GM06990 (cell line): ENCODE measurements at regions not wholly inside any gene's neighbourhood (a gene's known extent, or its start where the extent isn't known, plus 50 kb on each side); places are given as distances from the start of the nearest gene placed in this dataset.

Experiments used
- DNase-seq: peaks from one replicate; pipeline ENCODE4 v3.0.0-alpha.2; 2011; ENCODE audit not compliant: insufficient read length; ENCODE audit errors: extremely low read depth
- H3K27me3 ChIP-seq: replicated peaks from 2 replicates; pipeline ENCODE4 v1.6.0; 2011; ENCODE audit warnings: low read length; ENCODE audit not compliant: control insufficient read depth, insufficient read depth
- H3K36me3 ChIP-seq: 2 replicates; pipeline ENCODE4 v1.5.1; 2011; ENCODE audit warnings: low read length; ENCODE audit not compliant: control insufficient read depth, insufficient read depth
- H3K4me3 ChIP-seq: replicated peaks from 2 replicates; pipeline ENCODE4 v1.5.1; 2011; ENCODE audit warnings: low read depth, mild to moderate bottlenecking, control low read depth, low read length
- TF ChIP-seq, protein P1 (sequence below): IDR thresholded peaks from 2 replicates; pipeline ENCODE4 v1.5.1; 2011; ENCODE audit warnings: low read length, control low read depth, mild to moderate bottlenecking, inconsistent platforms; ENCODE audit not compliant: insufficient read depth, poor library complexity, severe bottlenecking

DNA sequence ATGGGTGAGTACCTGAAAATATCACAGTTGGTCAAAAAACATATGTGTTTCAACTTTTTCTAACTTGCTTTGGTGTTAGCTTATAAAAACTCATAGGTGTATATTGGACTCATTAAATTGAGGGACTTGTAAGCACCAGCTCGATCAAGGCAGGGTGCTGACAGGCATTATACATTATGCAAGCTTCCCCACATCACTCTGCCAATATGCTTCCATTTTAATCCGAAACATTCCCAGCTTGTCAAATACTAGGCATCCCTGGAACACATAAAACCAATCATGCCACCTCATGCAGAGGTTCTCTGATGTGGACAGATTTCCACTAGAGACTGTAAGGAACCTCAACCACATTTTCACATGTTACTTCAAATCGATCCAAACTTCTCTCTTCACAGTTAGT is 187.3 kb upstream of the NT5E start:
- H3K4me3 ChIP-seq = no peak overlapping the region
- TF ChIP-seq, protein P1, sequence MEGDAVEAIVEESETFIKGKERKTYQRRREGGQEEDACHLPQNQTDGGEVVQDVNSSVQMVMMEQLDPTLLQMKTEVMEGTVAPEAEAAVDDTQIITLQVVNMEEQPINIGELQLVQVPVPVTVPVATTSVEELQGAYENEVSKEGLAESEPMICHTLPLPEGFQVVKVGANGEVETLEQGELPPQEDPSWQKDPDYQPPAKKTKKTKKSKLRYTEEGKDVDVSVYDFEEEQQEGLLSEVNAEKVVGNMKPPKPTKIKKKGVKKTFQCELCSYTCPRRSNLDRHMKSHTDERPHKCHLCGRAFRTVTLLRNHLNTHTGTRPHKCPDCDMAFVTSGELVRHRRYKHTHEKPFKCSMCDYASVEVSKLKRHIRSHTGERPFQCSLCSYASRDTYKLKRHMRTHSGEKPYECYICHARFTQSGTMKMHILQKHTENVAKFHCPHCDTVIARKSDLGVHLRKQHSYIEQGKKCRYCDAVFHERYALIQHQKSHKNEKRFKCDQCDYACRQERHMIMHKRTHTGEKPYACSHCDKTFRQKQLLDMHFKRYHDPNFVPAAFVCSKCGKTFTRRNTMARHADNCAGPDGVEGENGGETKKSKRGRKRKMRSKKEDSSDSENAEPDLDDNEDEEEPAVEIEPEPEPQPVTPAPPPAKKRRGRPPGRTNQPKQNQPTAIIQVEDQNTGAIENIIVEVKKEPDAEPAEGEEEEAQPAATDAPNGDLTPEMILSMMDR = no peak
- H3K36me3 ChIP-seq = no peaks in the 10 kb centered on the region
- H3K27me3 ChIP-seq = no peaks in the 10 kb centered on the region
- no peak for DNase-seq

DNA sequence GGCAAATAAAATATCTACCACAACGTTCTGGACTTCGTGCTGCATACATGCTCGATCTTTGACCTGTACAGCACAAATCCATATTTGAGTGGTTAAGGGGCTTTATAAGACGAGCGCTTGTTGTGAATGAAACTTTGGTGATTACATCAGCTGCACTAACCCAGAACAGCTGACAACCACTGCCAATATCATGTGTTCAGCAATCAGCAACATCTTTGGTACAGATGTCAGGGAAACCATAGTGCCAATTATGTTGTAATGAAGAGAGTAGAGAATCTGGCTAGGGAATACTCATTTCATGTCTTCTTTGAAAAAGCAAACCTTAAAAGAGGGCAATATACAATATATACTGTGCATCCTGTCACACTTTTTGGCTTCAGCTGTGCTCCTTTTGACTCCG is 188.6 kb upstream of the NT5E start:
- TF ChIP-seq, protein P1 = no peak
- Histone ChIP-seq H3K27me3 (no peaks in the 10 kb centered on the region), H3K4me3 (no peak overlapping the region), H3K36me3 (no peaks in the 10 kb centered on the region)
- no peak for DNase-seq

DNA sequence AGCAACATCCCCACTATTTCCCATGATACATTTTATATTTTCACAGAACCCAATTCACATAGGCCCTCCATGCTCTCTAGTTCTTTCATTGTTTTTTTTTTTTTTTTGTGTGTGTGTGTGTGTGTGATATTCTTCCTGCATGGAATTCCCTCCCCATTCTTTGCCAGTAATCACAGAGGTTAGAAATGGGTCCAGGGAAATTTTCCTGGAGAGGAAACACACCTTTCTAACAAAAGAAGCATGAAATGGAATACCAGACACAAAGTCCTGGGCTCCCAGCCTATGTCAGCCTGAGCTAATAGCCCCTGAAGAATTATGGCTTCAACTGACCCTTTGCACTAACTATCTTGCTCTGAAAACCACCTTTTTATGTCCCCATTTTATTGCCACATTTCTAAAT is 194.2 kb upstream of the NT5E start:
- no peak overlapping the region for H3K4me3 ChIP-seq
- no peak for DNase-seq
- H3K36me3 ChIP-seq = no peaks in the 10 kb centered on the region
- no peaks in the 10 kb centered on the region for H3K27me3 ChIP-seq
- TF ChIP-seq, protein P1 = no peak

DNA sequence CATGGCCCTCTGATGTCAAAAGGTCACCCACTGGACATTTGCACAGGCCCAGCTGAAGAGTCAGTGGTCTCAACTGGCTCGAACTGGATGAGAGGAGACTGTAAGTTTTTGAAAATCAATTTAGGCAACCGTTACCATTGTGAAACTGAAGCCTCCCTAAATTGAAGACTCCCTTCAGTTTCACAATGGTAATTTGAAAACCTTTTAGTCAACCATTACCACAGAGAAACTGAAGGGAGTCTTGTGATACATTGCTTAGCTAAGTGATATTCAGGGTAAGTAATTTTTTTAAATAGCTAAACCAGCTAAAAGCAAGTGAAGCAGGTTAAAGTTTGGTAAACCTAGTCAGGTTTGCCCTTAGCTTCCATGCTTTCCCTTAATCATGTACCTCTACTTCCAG is 197.3 kb upstream of the NT5E start:
- no peak for DNase-seq
- TF ChIP-seq, protein P1 = no peak
- no peaks in the 10 kb centered on the region for H3K27me3 ChIP-seq

DNA sequence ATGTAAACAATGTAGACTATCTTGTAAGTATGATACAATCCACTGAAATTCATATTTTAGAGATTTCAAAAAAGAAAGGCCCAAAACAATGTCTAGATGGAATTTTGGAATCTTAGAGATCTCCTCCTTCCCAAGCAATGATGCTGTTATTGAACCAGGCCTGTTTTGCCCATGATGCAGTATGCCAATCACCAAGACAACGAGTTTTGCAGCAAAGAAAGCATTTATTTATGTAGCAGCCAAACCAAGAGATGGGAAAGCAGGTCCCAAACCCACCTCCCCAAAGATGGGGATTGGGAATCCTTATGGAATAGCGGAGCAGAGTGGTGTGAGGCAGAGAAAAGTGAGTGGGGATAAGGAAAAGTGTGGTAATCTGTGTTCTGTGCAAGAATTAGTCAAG is 197.8 kb upstream of the NT5E start:
- Histone ChIP-seq H3K4me3 (no peak overlapping the region), H3K36me3 (no peaks in the 10 kb centered on the region), H3K27me3 (no peaks in the 10 kb centered on the region)
- DNase-seq = no peak
- TF ChIP-seq, protein P1 = no peak

More for the DNA sequence above, 197.3 kb upstream of the NT5E start:
- Histone ChIP-seq H3K36me3 (no peaks in the 10 kb centered on the region), H3K4me3 (no peak overlapping the region)

DNA sequence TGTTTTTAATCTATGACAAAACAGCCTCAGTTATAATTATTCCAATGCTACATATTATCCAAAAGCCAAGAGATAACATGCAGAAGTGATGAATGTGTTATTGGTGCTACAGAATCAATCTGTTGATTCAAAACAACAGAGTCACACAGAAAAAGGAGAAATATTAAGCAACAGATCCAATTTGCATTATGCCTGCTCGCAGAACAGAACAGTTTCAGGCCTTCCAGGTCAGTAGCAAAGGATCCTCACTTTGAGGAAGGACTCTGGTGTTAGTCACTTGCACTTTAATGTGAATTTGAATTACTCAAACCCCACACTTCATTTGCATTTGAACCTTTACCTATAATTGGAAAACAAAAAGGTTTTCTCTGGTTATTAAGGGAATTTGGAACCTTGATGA is 198.6 kb upstream of the NT5E start:
- no peak overlapping the region for H3K4me3 ChIP-seq
- no peaks in the 10 kb centered on the region for H3K36me3 ChIP-seq
- no peaks in the 10 kb centered on the region for H3K27me3 ChIP-seq
- TF ChIP-seq, protein P1 = no peak
- DNase-seq = no peak
